ENCODE measurements at regions not wholly inside any gene's neighbourhood (a gene's known extent, or its start where the extent isn't known, plus 50 kb on each side); places are given as distances from the start of the nearest gene placed in this dataset.

- Histone ChIP-seq H3K9me3 (ENCODE audit: insufficient read depth in 2 of 2, low read depth in 1 of 2, low read length in 1 of 2) (no peaks in the 10 kb centered on the region), H2BK120ac (replicated peaks; ENCODE audit: low read depth, low read length) (no peak overlapping the region), H3K27ac (ENCODE audit: low read depth, low read length) (no peak overlapping the region), H3K9ac (replicated peaks in 1 of 4; ENCODE audit: extremely low read depth in 1 of 4, low read depth in 3 of 4, low read length in 3 of 4) (no peak overlapping the region), H3K79me2 (ENCODE audit: control insufficient read depth in 1 of 2, insufficient read depth in 2 of 2, low read length in 2 of 2) (no peaks in the 10 kb centered on the region), H4K8ac (ENCODE audit: extremely low read depth, insufficient read depth, low read length) (peak overlapping the region; percentile 57; the same call in 1 of the 2 replicates), H3K36me3 (ENCODE audit: control insufficient read depth in 2 of 4, insufficient read depth in 4 of 4, low read length in 3 of 4) (no peaks in the 10 kb centered on the region), H3K4ac (replicated peaks; ENCODE audit: insufficient read length, low read depth, low read length) (no peak overlapping the region), H3K4me3 (ENCODE audit: extremely low read depth in 1 of 4, insufficient read depth in 2 of 4, low read depth in 3 of 4, low read length in 4 of 4) (no peak overlapping the region), H3K23ac (ENCODE audit: insufficient read length) (no peak overlapping the region), H2BK20ac (ENCODE audit: low read length) (no peak overlapping the region), H3K14ac (ENCODE audit: insufficient read length) (no peak overlapping the region), H4K20me1 (replicated peaks in 1 of 2; ENCODE audit: control insufficient read depth in 1 of 2, insufficient read depth in 2 of 2, low read length in 2 of 2) (no peaks in the 10 kb centered on the region), H2BK15ac (ENCODE audit: low read length) (no peak overlapping the region), H4K5ac (ENCODE audit: insufficient read length, low read depth, low read length) (no peak overlapping the region), H3K79me1 (ENCODE audit: low read depth, low read length) (no peaks in the 10 kb centered on the region), H3K23me2 (ENCODE audit: low read depth, low read length) (no peaks in the 10 kb centered on the region), H3K27me3 (replicated peaks in 1 of 4; ENCODE audit: control insufficient read depth in 3 of 4, extremely low read depth in 1 of 4, insufficient read depth in 3 of 4, low read length in 3 of 4) (no peaks in the 10 kb centered on the region), H2BK5ac (ENCODE audit: low read depth, low read length) (no peak overlapping the region), H4K91ac (replicated peaks; ENCODE audit: insufficient read length, low read length) (no peak overlapping the region), H3K56ac (replicated peaks; ENCODE audit: insufficient read length, low read depth, low read length) (no peak overlapping the region), H2BK12ac (ENCODE audit: low read depth, low read length) (no peak overlapping the region), H3K4me2 (ENCODE audit: insufficient read depth in 1 of 2, low read depth in 2 of 2, low read length in 2 of 2) (no peak overlapping the region), H3K4me1 (replicated peaks in 1 of 4; ENCODE audit: control insufficient read depth in 3 of 4, insufficient read depth in 4 of 4, low read length in 3 of 4) (peaks cover 0 to 3% (median 0%) of the 10 kb centered on the region in 4 experiments; a peak in 1 of 7 replicates), H3K18ac (ENCODE audit: extremely low read depth, low read length) (no peak overlapping the region), H2AFZ (ENCODE audit: low read length) (peak overlapping the region; percentile 97; the same call in 1 of the 2 replicates), H2AK5ac (ENCODE audit: low read depth, low read length) (no peak overlapping the region)
- peak; percentile 88 for FAIRE-seq
- DNase-seq (ENCODE audit: low read depth in 1 of 2, low spot score in 2 of 2) = peak in 1 of 2 experiments; percentile 48
- 87% methylated on average over 3 of the region's 3 CpGs; no CpG with 5 or more reads in 1 of the 2 experiments for WGBS, 2 experiments (ENCODE audit: extremely low coverage in 1 of 2, insufficient coverage in 1 of 2, insufficient read length in 1 of 2, insufficient replicate concordance in 2 of 2, low coverage in 1 of 2, low lambda C conversion rate in 2 of 2, missing lambda C conversion rate in 1 of 2)
- no peak for TF ChIP-seq KDM4A (IDR thresholded peaks at IDR 0.05; ENCODE audit: low read depth, low read length, severe bottlenecking)
- peak; percentile 87 to 94 for TF ChIP-seq RAD21 (IDR thresholded peaks at IDR 0.05 in 1 of 2, conservative IDR thresholded peaks at IDR 0.05 in 1 of 2; ENCODE audit: low read depth in 2 of 2, low read length in 2 of 2)
- TF ChIP-seq CTCF (IDR thresholded peaks at IDR 0.05; ENCODE audit: control extremely low read depth in 1 of 3, insufficient read depth in 1 of 3, low read depth in 1 of 3, low read length in 3 of 3) = peak in 2 of 3 experiments; percentile 60 to 76; a peak in 2 of 4 replicates
- CTCF ChIA-PET (ENCODE audit: partially characterized antibody) = interaction anchor here (0.6 to 3.4 kb wide), 22 partner anchors 9 to 751 kb away, joined by 3 to 18 read pairs (median 4); no protein-coding TSS in a partner anchor
- POLR2A ChIA-PET (ENCODE audit: partially characterized antibody) = no interaction called here
Observed at GRCh38 chr10:81081887-81082620, 544.4 kb downstream of the SH2D4B start.
